GM12878 (cell line): ENCODE measurements at regions not wholly inside any gene's neighbourhood (a gene's known extent, or its start where the extent isn't known, plus 50 kb on each side); places are given as distances from the start of the nearest gene placed in this dataset.

Experiments
- ATAC-seq: fragments of 200-7000 bp; cut with Tn5 transposase; 3 replicates; pipeline ENCODE4 v1.9.1; 2020; ENCODE audit warnings: mild to moderate bottlenecking, moderate library complexity
- BruUV-seq: library from RNA; stranded (reverse); fragments of 400-500 nt; replicated peaks from 2 replicates; lab custom pipeline; 2021; lab: Mats Ljungman, UMichigan
- CTCF ChIA-PET: fragments of 300-600 bp; sonication (Branson Sonifier 250); formaldehyde crosslinking; extraction: SDS; loops from one replicate; lab custom pipeline; 2021; ENCODE audit warnings: inconsistent platforms; lab: Yijun Ruan, JAX
- POLR2A ChIA-PET: fragments of 350-600 bp; formaldehyde crosslinking; extraction: SDS; loops from one replicate; lab custom pipeline; 2021; ENCODE audit warnings: inconsistent platforms; lab: Charles Lee
- RAD21 ChIA-PET: fragments of 300-600 bp; sonication (Branson Sonifier 250); formaldehyde crosslinking; loops from one replicate; lab custom pipeline; 2023; ENCODE audit warnings: antibody characterized with exemption; ENCODE audit not compliant: unreplicated experiment; lab: Charles Lee
- SMC1A ChIA-PET: fragments of 300-600 bp; sonication (Branson Sonifier 250); formaldehyde crosslinking; loops from one replicate; lab custom pipeline; 2023; ENCODE audit not compliant: unreplicated experiment, uncharacterized antibody; lab: Charles Lee
- DNase-seq: peaks from one replicate; pipeline ENCODE4 v3.0.0-alpha.2; 2011; ENCODE audit warnings: low read depth, low spot score
- FAIRE-seq: peaks from 3 replicates; lab custom pipeline; 2011; peaks lifted over from hg19 to GRCh38; lab: Jason Lieb, UNC
- H2AFZ ChIP-seq: 2 replicates; pipeline ENCODE4 v1.6.0; 2011; ENCODE audit warnings: low read depth, low read length, control low read depth; ENCODE audit not compliant: control insufficient read depth
- H3K27ac ChIP-seq: 2 replicates; pipeline ENCODE4 v1.5.1; 2011; ENCODE audit warnings: control low read depth; ENCODE audit not compliant: control insufficient read depth, insufficient read depth
- H3K27me3 ChIP-seq, 2 experiments: replicated peaks in 1 of 2; 2 replicates each; pipeline versions ENCODE4 v1.6.0 to v1.6.1; 2011; ENCODE audit warnings: low read length in 1 of 2; ENCODE audit not compliant: control insufficient read depth in 2 of 2, insufficient read depth in 2 of 2
- H3K36me3 ChIP-seq, 2 experiments: 2 replicates each; pipeline ENCODE4 v1.5.1; 2011; ENCODE audit warnings: low read length in 1 of 2; ENCODE audit not compliant: control insufficient read depth in 2 of 2, insufficient read depth in 2 of 2
- H3K4me1 ChIP-seq: 2 replicates; pipeline ENCODE4 v1.6.1; 2011; ENCODE audit warnings: mild to moderate bottlenecking, low read length, moderate library complexity, mixed read lengths; ENCODE audit not compliant: control insufficient read depth, insufficient read depth
- H3K4me2 ChIP-seq: 2 replicates; pipeline ENCODE4 v1.6.0; 2011; ENCODE audit warnings: control low read depth; ENCODE audit not compliant: control insufficient read depth, insufficient read depth
- H3K4me3 ChIP-seq: fragments of 200-600 bp; sonication (generic); 2 replicates; pipeline ENCODE4 v1.5.1; 2016
- H3K79me2 ChIP-seq: 2 replicates; pipeline ENCODE4 v1.6.0; 2011; ENCODE audit warnings: low read length; ENCODE audit not compliant: control insufficient read depth, insufficient read depth
- H3K9ac ChIP-seq: 2 replicates; pipeline ENCODE4 v1.8.0; 2011; ENCODE audit warnings: low read length, control low read depth, mixed read lengths; ENCODE audit not compliant: control insufficient read depth, insufficient read depth
- H3K9me3 ChIP-seq: replicated peaks from 3 replicates; pipeline ENCODE4 v1.5.1; 2011; ENCODE audit warnings: mild to moderate bottlenecking, low read length; ENCODE audit not compliant: control insufficient read depth, insufficient read depth
- H4K20me1 ChIP-seq: 2 replicates; pipeline ENCODE4 v1.6.0; 2011; ENCODE audit not compliant: control insufficient read depth, insufficient read depth
- BCL11A ChIP-seq: IDR thresholded peaks from 2 replicates; pipeline ENCODE4 v1.6.1; 2011; ENCODE audit warnings: low read depth, low read length
- BCLAF1 ChIP-seq: fragments of 450-650 bp; IDR thresholded peaks from 2 replicates; pipeline ENCODE4 v1.6.1; 2017; ENCODE audit warnings: antibody characterized with exemption, mild to moderate bottlenecking, moderate library complexity
- CEBPB ChIP-seq, 2 experiments: fragments of 150-350 bp in 1 of 2; IDR thresholded peaks; 2 replicates each; pipeline ENCODE4 v1.6.1; 2012 to 2014; ENCODE audit warnings: low read depth in 2 of 2, low read length in 2 of 2, borderline replicate concordance in 1 of 2, inconsistent platforms in 1 of 2
- EGR1 ChIP-seq, 2 experiments: IDR thresholded peaks; 1 replicate in 1 of 2; 2 replicates in 1 of 2; pipeline ENCODE4 v1.6.1; 2011 to 2012; ENCODE audit warnings: low read depth in 2 of 2, low read length in 2 of 2, borderline replicate concordance in 1 of 2, mild to moderate bottlenecking in 1 of 2, moderate library complexity in 1 of 2
- EP300 ChIP-seq, 2 experiments: fragments of 150-350 bp in 1 of 2; IDR thresholded peaks; 2 replicates each; pipeline ENCODE4 v1.6.1; 2011 to 2012; ENCODE audit warnings: low read depth in 2 of 2, low read length in 2 of 2, borderline replicate concordance in 1 of 2, improper control_type of control experiment in 1 of 2, inconsistent platforms in 1 of 2; ENCODE audit not compliant: control insufficient read depth in 1 of 2
- EZH2 ChIP-seq: IDR thresholded peaks from 2 replicates; pipeline ENCODE4 v1.6.1; 2012; ENCODE audit warnings: low read depth, mild to moderate bottlenecking, control low read depth, inconsistent platforms, low read length, borderline replicate concordance; ENCODE audit not compliant: control insufficient read depth
- HDAC6 ChIP-seq: fragments of 200-600 bp; sonication (generic); IDR thresholded peaks from one replicate; pipeline ENCODE4 v1.8.0; 2017; ENCODE audit warnings: antibody characterized with exemption; ENCODE audit not compliant: unreplicated experiment
- MAX ChIP-seq: IDR thresholded peaks from 2 replicates; pipeline ENCODE4 v1.6.1; 2012; ENCODE audit warnings: low read depth, low read length, improper control_type of control experiment
- NRF1 ChIP-seq: conservative IDR thresholded peaks from 2 replicates; pipeline ENCODE4 v1.6.1; 2011; ENCODE audit warnings: mild to moderate bottlenecking, low read depth, low read length, improper control_type of control experiment
- POLR2AphosphoS2 ChIP-seq: IDR thresholded peaks from 2 replicates; pipeline ENCODE4 v1.6.1; 2011; ENCODE audit warnings: low read depth, mild to moderate bottlenecking, low read length, improper control_type of control experiment, moderate library complexity
- POU2F2 ChIP-seq: IDR thresholded peaks from 3 replicates; pipeline ENCODE4 v1.6.1; 2011; ENCODE audit warnings: low read depth, mild to moderate bottlenecking, low read length, borderline replicate concordance
- RBBP5 ChIP-seq: fragments of 200-600 bp; sonication (generic); conservative IDR thresholded peaks from 2 replicates; pipeline ENCODE4 v1.6.1; 2016
- SIX5 ChIP-seq: IDR thresholded peaks from 2 replicates; pipeline ENCODE4 v1.6.1; 2011; ENCODE audit warnings: mild to moderate bottlenecking, low read depth, low read length, moderate library complexity; ENCODE audit not compliant: severe bottlenecking
- SREBF2 ChIP-seq: IDR thresholded peaks from 2 replicates; pipeline ENCODE4 v1.6.1; 2012; ENCODE audit warnings: mild to moderate bottlenecking, low read length
- STAT1 ChIP-seq: fragments of 450-650 bp; conservative IDR thresholded peaks from 2 replicates; pipeline ENCODE4 v1.6.1; 2014; ENCODE audit warnings: antibody characterized with exemption, mild to moderate bottlenecking
- TCF12 ChIP-seq: IDR thresholded peaks from 2 replicates; pipeline ENCODE4 v1.6.1; 2011; ENCODE audit warnings: low read depth, mild to moderate bottlenecking, low read length
- WGBS: methylation state at CpG from one replicate; pipeline ENCODE4 v1.1.6; 2016; ENCODE audit warnings: low lambda C conversion rate; ENCODE audit not compliant: insufficient replicate concordance, insufficient coverage; ENCODE audit errors: missing lambda C conversion rate; 5-methylcytosine and 5-hydroxymethylcytosine counted together
- in situ Hi-C: fragments of 300-500 bp; cut with MboI; formaldehyde crosslinking; loops from 9 replicates; pipeline ENCODE4 v1.14.3; 2018; ENCODE audit warnings: mixed read lengths
- intact Hi-C: fragments of 100-400 bp; cut with micrococcal nuclease; formaldehyde crosslinking; loops from one replicate; pipeline ENCODE4 v1.14.2; 2022; ENCODE audit not compliant: unreplicated experiment
- TF ChIP-seq, protein P1 (sequence below): IDR thresholded peaks from 2 replicates; pipeline ENCODE4 v1.6.1; 2011; ENCODE audit warnings: borderline replicate concordance, low read depth, mild to moderate bottlenecking, moderate library complexity, low read length; ENCODE audit not compliant: insufficient read depth, poor library complexity, severe bottlenecking

GRCh38 chr17:77439189-77440018, 298.6 kb downstream of the SEC14L1 start:
- Histone ChIP-seq H3K4me3 (no peak overlapping the region), H3K4me1 (peaks cover 97% of the 10 kb centered on the region), H3K9me3 (no peaks in the 10 kb centered on the region), H4K20me1 (no peaks in the 10 kb centered on the region), H3K36me3 (peaks cover 0 to 6% of the 10 kb centered on the region in 2 experiments; a peak in 2 of 4 replicates), H3K79me2 (peaks cover 64% of the 10 kb centered on the region), H3K27me3 (no peaks in the 10 kb centered on the region), H2AFZ (no peak overlapping the region), H3K27ac (peak overlapping the region; percentile 100), H3K9ac (peak overlapping the region; percentile 64), H3K4me2 (peak overlapping the region; percentile 93)
- DNase-seq (no peak), FAIRE-seq (no peak), ATAC-seq (no peak)
- in situ Hi-C loops (loop anchor here (25.0 kb wide), 1 partner anchor 102 kb away; no protein-coding TSS in a partner anchor), intact Hi-C loops (loop anchor here (5.0 to 10.0 kb wide), 3 partner anchors 38 to 715 kb away; no protein-coding TSS in a partner anchor)
- ChIA-PET RAD21 (interaction anchor here (1.0 to 6.9 kb wide), 9 partner anchors 10 to 116 kb away, joined by 3 to 102 read pairs (median 6); no protein-coding TSS in a partner anchor), CTCF (interaction anchor here (1.6 to 4.1 kb wide), 7 partner anchors 10 to 115 kb away, joined by 3 to 59 read pairs (median 8); no protein-coding TSS in a partner anchor), POLR2A (interaction anchor here (0.9 to 6.4 kb wide), 9 partner anchors 10 to 119 kb away, joined by 3 to 78 read pairs (median 10); no protein-coding TSS in a partner anchor), SMC1A (interaction anchor here (0.8 to 7.7 kb wide), 11 partner anchors 10 to 106 kb away, joined by 3 to 82 read pairs (median 11); no protein-coding TSS in a partner anchor)
- no TSS peak for BruUV-seq
- WGBS: 55% methylated on average over 15 of the region's 15 CpGs
- TF ChIP-seq NRF1: no peak
- TF ChIP-seq POLR2AphosphoS2: no peak
- no peak for TF ChIP-seq SREBF2
- TF ChIP-seq POU2F2: 0 out of 3 replicates have a peak, but pooled peaks have one; percentile 29
- peak; percentile 64; the same call in 1 of the 2 replicates for TF ChIP-seq TCF12
- no peak for TF ChIP-seq EP300 (IDR thresholded peaks at IDR 0.05; ENCODE audit: borderline replicate concordance in 1 of 2, control insufficient read depth in 1 of 2, low read depth in 2 of 2, low read length in 2 of 2)
- TF ChIP-seq STAT1: 0 out of 2 replicates have a peak, but pooled peaks have one; percentile 13
- 0 out of 2 replicates have a peak, but pooled peaks have one; percentile 12 for TF ChIP-seq BCL11A
- no peak for TF ChIP-seq MAX
- no peak for TF ChIP-seq CEBPB (IDR thresholded peaks at IDR 0.05; ENCODE audit: borderline replicate concordance in 1 of 2, low read depth in 2 of 2, low read length in 2 of 2)
- TF ChIP-seq, protein P1, sequence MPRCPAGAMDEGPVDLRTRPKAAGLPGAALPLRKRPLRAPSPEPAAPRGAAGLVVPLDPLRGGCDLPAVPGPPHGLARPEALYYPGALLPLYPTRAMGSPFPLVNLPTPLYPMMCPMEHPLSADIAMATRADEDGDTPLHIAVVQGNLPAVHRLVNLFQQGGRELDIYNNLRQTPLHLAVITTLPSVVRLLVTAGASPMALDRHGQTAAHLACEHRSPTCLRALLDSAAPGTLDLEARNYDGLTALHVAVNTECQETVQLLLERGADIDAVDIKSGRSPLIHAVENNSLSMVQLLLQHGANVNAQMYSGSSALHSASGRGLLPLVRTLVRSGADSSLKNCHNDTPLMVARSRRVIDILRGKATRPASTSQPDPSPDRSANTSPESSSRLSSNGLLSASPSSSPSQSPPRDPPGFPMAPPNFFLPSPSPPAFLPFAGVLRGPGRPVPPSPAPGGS: no peak
- TF ChIP-seq SIX5: no peak
- TF ChIP-seq HDAC6: no peak
- 0 out of 3 replicates have a peak, but pooled peaks of 1 of the 2 experiments have one; percentile 28 for TF ChIP-seq EGR1 (IDR thresholded peaks at IDR 0.05; ENCODE audit: borderline replicate concordance in 1 of 2, low read depth in 2 of 2, low read length in 2 of 2)
- no peak for TF ChIP-seq RBBP5
- no peak for TF ChIP-seq BCLAF1
- TF ChIP-seq EZH2: no peak
